Left lung (tissue), 4 donors: ENCODE measurements at regions not wholly inside any gene's neighbourhood (a gene's known extent, or its start where the extent isn't known, plus 50 kb on each side); places are given as distances from the start of the nearest gene placed in this dataset.

ENCODE experiments used
- ATAC-seq: fragments of 200-7000 bp; cut with Tn5 transposase; one replicate; pipeline ENCODE4 v1.9.1; 2020; ENCODE audit warnings: moderate library complexity
- DNase-seq, 4 donors: peaks; one replicate each; pipeline ENCODE4 v3.0.0-alpha.2; 2013 to 2020
- H3K27ac ChIP-seq, 2 donors: fragments of 200-600 bp; sonication (generic) in 1 of 2; one replicate each; pipeline versions ENCODE4 v1.5.0 to v1.8.0; 2020 to 2021
- H3K27me3 ChIP-seq, 2 donors: fragments of 200-600 bp; sonication (generic) in 1 of 2; one replicate each; pipeline versions ENCODE4 v1.5.0 to v1.8.0; 2020 to 2021
- H3K36me3 ChIP-seq, 2 donors: fragments of 200-600 bp; sonication (generic) in 1 of 2; one replicate each; pipeline versions ENCODE4 v1.5.0 to v1.8.0; 2020 to 2021
- H3K4me1 ChIP-seq, 2 donors: fragments of 200-600 bp; one replicate each; pipeline ENCODE4 v1.8.0; 2021
- H3K4me3 ChIP-seq, 2 donors: fragments of 200-600 bp; sonication (generic) in 1 of 2; one replicate each; pipeline versions ENCODE4 v1.5.0 to v1.8.0; 2020 to 2021; ENCODE audit warnings: mild to moderate bottlenecking in 1 of 2
- H3K9me3 ChIP-seq, 2 donors: fragments of 200-600 bp; sonication (generic) in 1 of 2; one replicate each; pipeline versions ENCODE4 v1.5.0 to v1.8.0; 2020 to 2021
- CTCF ChIP-seq, 2 donors: fragments of 200-600 bp; sonication (generic) in 1 of 2; IDR thresholded peaks; one replicate each; pipeline versions ENCODE4 v1.5.0 to v1.8.0; 2021; ENCODE audit warnings: antibody characterized with exemption in 2 of 2
- intact Hi-C, 2 donors: fragments of 100-400 bp; cut with DNase I; formaldehyde crosslinking; loops; one replicate each; pipeline versions ENCODE4 v1.11.2 to v1.14.2; 2022
- donor health status: DM: no; HTN: yes; CAD: no.
- donor health status: DM: no; HTN: no; CAD: no.

GRCh38 chr20:63061051-63061770 lies 54.4 kb upstream of the BHLHE23 start:
- Histone ChIP-seq H3K27ac (no peak overlapping the region), H3K4me1 (peaks cover 0 to 5% of the 10 kb centered on the region in 2 donors), H3K9me3 (no peaks in the 10 kb centered on the region), H3K4me3 (no peak overlapping the region), H3K36me3 (no peaks in the 10 kb centered on the region), H3K27me3 (peaks cover 0 to 82% of the 10 kb centered on the region in 2 donors)
- no peak for TF ChIP-seq CTCF (IDR thresholded peaks at IDR 0.05)
- peak in 2 of 4 donors; percentile 30 to 39 for DNase-seq
- ATAC-seq: no peak
- intact Hi-C loops: no loop called here

- Histone ChIP-seq H3K4me3 (no peak overlapping the region), H3K36me3 (no peaks in the 10 kb centered on the region), H3K27me3 (peaks cover 0 to 82% of the 10 kb centered on the region in 2 donors), H3K9me3 (no peaks in the 10 kb centered on the region), H3K4me1 (peaks cover 0 to 8% of the 10 kb centered on the region in 2 donors), H3K27ac (no peak overlapping the region)
- ATAC-seq: no peak
- intact Hi-C loops: no loop called here
- DNase-seq: peak in 2 of 4 donors; percentile 24 to 43
- TF ChIP-seq CTCF (IDR thresholded peaks at IDR 0.05): no peak
Measured at GRCh38 chr20:63060057-63060991, 53.6 kb upstream of the BHLHE23 start.

- peaks cover 0 to 82% of the 10 kb centered on the region in 2 donors for H3K27me3 ChIP-seq
- DNase-seq (peak in 2 of 4 donors; percentile 9 to 71), ATAC-seq (no peak)
Measured at GRCh38 chr20:63059684-63060056, 52.9 kb upstream of the BHLHE23 start.

GRCh38 chr20:63058696-63059335 lies 52.1 kb upstream of the BHLHE23 start:
- H3K9me3 ChIP-seq: no peaks in the 10 kb centered on the region
- H3K36me3 ChIP-seq: no peaks in the 10 kb centered on the region
- TF ChIP-seq CTCF (IDR thresholded peaks at IDR 0.05): no peak
- ATAC-seq: no peak
- H3K27me3 ChIP-seq: peaks cover 0 to 79% of the 10 kb centered on the region in 2 donors
- peak in 2 of 4 donors; percentile 13 to 64 for DNase-seq
- no peak overlapping the region for H3K27ac ChIP-seq
- H3K4me1 ChIP-seq: peaks cover 0 to 8% of the 10 kb centered on the region in 2 donors
- H3K4me3 ChIP-seq: no peak overlapping the region
- intact Hi-C loops: loop anchor here (10.0 kb wide), 2 partner anchors 56 to 126 kb away; no protein-coding TSS in a partner anchor

More at GRCh38 chr20:63059684-63060056, 52.9 kb upstream of the BHLHE23 start:
- intact Hi-C loops: loop anchor here (10.0 kb wide), 2 partner anchors 55 to 125 kb away; no protein-coding TSS in a partner anchor
- Histone ChIP-seq H3K4me3 (no peak overlapping the region), H3K36me3 (no peaks in the 10 kb centered on the region), H3K9me3 (no peaks in the 10 kb centered on the region), H3K27ac (no peak overlapping the region), H3K4me1 (peaks cover 0 to 8% of the 10 kb centered on the region in 2 donors)
- no peak for TF ChIP-seq CTCF (IDR thresholded peaks at IDR 0.05)
